Smooth muscle cell (in vitro differentiated cells): ENCODE measurements at regions not wholly inside any gene's neighbourhood (a gene's known extent, or its start where the extent isn't known, plus 50 kb on each side); places are given as distances from the start of the nearest gene placed in this dataset.
"Not testable (repeated sequence)": the region's sequence is repeated elsewhere in the genome, so short reads cannot be mapped to it uniquely, and the experiment has no call there.

Source experiments
- DNase-seq: peaks from one replicate; lab custom pipeline; 2025; ENCODE audit not compliant: unreplicated experiment; lab: John Stamatoyannopoulos, UW
- H2AFZ ChIP-seq: fragments of 200-600 bp; sonication (generic); 2 replicates; pipeline ENCODE4 v1.6.0; 2016; ENCODE audit warnings: antibody characterized with exemption, low read depth, mild to moderate bottlenecking
- H3F3A ChIP-seq: fragments of 200-600 bp; sonication (generic); 2 replicates; pipeline ENCODE4 v1.6.0; 2017; ENCODE audit warnings: antibody characterized with exemption, low read depth
- H3K27ac ChIP-seq: fragments of 200-600 bp; sonication (generic); 2 replicates; pipeline ENCODE4 v1.5.1; 2016; ENCODE audit warnings: low read depth, mild to moderate bottlenecking
- H3K27me3 ChIP-seq: fragments of 200-600 bp; sonication (generic); 2 replicates; pipeline ENCODE4 v1.6.1; 2016; ENCODE audit warnings: low read depth, mild to moderate bottlenecking
- H3K36me3 ChIP-seq: fragments of 200-600 bp; sonication (generic); 2 replicates; pipeline ENCODE4 v1.5.1; 2016; ENCODE audit warnings: low read depth
- H3K4me1 ChIP-seq: fragments of 200-600 bp; sonication (generic); 2 replicates; pipeline ENCODE4 v1.5.1; 2016; ENCODE audit warnings: low read depth
- H3K4me2 ChIP-seq: fragments of 200-600 bp; sonication (generic); 2 replicates; pipeline ENCODE4 v1.6.0; 2016; ENCODE audit warnings: mild to moderate bottlenecking
- H3K4me3 ChIP-seq: fragments of 200-600 bp; sonication (generic); 2 replicates; pipeline ENCODE4 v1.5.1; 2016; ENCODE audit warnings: mild to moderate bottlenecking
- H3K79me2 ChIP-seq: fragments of 200-600 bp; sonication (generic); 2 replicates; pipeline ENCODE4 v1.6.0; 2016; ENCODE audit warnings: low read depth, mild to moderate bottlenecking
- H3K9ac ChIP-seq: fragments of 200-600 bp; sonication (generic); 2 replicates; pipeline ENCODE4 v1.6.0; 2016; ENCODE audit warnings: low read depth
- H3K9me3 ChIP-seq: fragments of 200-600 bp; sonication (generic); replicated peaks from 2 replicates; pipeline ENCODE4 v1.5.1; 2016; ENCODE audit warnings: low read depth
- H4K20me1 ChIP-seq: fragments of 200-600 bp; sonication (generic); 2 replicates; pipeline ENCODE4 v1.6.0; 2016; ENCODE audit warnings: low read depth
- WGBS: methylation state at CpG from one replicate; pipeline ENCODE4 v1.1.7; 2016; ENCODE audit warnings: low lambda C conversion rate; 5-methylcytosine and 5-hydroxymethylcytosine counted together
- TF ChIP-seq, protein P1 (sequence below): fragments of 200-600 bp; sonication (generic); IDR thresholded peaks from 2 replicates; pipeline ENCODE4 v1.5.1; 2017; ENCODE audit warnings: borderline replicate concordance, mild to moderate bottlenecking, antibody characterized with exemption; ENCODE audit not compliant: insufficient read depth, poor library complexity, severe bottlenecking

DNA sequence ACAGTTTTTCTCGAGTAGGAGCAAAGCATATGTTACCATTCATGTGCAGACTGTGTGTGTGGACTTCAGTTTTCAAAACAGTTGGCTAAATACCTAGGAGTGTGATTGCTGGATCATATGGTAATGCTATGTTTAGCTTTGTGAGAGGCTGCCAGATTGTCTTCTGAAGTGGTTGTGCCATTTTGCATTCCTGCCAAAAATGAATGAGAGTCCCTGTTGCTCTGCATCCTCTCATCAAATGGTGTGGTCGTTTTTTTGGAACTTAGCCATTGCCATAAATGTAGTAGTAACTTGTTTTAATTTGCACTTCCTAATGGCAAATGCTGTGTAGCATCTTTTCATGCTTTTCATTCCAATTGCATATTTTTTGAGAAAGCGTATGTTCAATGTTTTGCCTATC, 77.2 kb upstream of the NDN start:
- Histone ChIP-seq H3K4me1 (no peaks in the 10 kb centered on the region), H3K27ac (no peak overlapping the region), H4K20me1 (no peaks in the 10 kb centered on the region), H3K79me2 (no peaks in the 10 kb centered on the region), H3K9me3 (no peaks in the 10 kb centered on the region), H3K36me3 (no peaks in the 10 kb centered on the region), H3F3A (no peaks in the 10 kb centered on the region), H3K4me2 (no peak overlapping the region), H2AFZ (no peak overlapping the region), H3K27me3 (no peaks in the 10 kb centered on the region), H3K4me3 (no peak overlapping the region), H3K9ac (no peak overlapping the region)
- TF ChIP-seq, protein P1, sequence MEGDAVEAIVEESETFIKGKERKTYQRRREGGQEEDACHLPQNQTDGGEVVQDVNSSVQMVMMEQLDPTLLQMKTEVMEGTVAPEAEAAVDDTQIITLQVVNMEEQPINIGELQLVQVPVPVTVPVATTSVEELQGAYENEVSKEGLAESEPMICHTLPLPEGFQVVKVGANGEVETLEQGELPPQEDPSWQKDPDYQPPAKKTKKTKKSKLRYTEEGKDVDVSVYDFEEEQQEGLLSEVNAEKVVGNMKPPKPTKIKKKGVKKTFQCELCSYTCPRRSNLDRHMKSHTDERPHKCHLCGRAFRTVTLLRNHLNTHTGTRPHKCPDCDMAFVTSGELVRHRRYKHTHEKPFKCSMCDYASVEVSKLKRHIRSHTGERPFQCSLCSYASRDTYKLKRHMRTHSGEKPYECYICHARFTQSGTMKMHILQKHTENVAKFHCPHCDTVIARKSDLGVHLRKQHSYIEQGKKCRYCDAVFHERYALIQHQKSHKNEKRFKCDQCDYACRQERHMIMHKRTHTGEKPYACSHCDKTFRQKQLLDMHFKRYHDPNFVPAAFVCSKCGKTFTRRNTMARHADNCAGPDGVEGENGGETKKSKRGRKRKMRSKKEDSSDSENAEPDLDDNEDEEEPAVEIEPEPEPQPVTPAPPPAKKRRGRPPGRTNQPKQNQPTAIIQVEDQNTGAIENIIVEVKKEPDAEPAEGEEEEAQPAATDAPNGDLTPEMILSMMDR = no peak
- no peak for DNase-seq
- WGBS = 69% methylated on average over 3 of the region's 3 CpGs

DNA sequence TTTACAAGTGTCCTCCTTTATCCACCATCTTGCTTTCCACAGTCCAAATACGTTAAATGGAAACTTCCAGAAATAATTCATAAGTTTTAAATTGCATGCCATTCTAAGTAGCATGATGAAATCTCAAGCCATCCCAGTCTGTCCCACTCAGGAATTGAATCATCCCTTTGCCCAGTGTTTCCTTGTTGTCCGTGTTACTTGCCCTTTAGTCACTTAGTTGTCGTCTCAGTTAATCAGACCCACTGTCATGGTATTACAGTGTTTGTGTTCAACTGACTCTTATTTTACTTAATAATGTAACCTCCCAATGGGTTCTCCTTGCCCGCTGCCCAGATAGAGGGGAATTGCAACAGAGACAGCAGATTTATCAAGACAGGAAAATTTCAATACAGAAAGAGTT, 77.6 kb upstream of the NDN start:
- Histone ChIP-seq H3K4me1 (no peaks in the 10 kb centered on the region), H3K4me2 (no peak overlapping the region), H3K9ac (no peak overlapping the region), H3K9me3 (no peaks in the 10 kb centered on the region), H3F3A (no peaks in the 10 kb centered on the region), H3K36me3 (no peaks in the 10 kb centered on the region), H3K79me2 (no peaks in the 10 kb centered on the region), H3K27me3 (no peaks in the 10 kb centered on the region), H4K20me1 (no peaks in the 10 kb centered on the region), H3K27ac (no peak overlapping the region), H3K4me3 (no peak overlapping the region), H2AFZ (no peak overlapping the region)
- 80% methylated on average over 4 of the region's 4 CpGs for WGBS
- DNase-seq = no peak
- TF ChIP-seq, protein P1 = no peak

GRCh38 chr15:23766779-23767178, 79.7 kb upstream of the NDN start:
- H3K27me3 ChIP-seq, H3K36me3 ChIP-seq, DNase-seq, H3K4me2 ChIP-seq, H3K27ac ChIP-seq, H2AFZ ChIP-seq, H3K9me3 ChIP-seq, H3K79me2 ChIP-seq, H3K9ac ChIP-seq, H3K4me3 ChIP-seq, H3K4me1 ChIP-seq, H4K20me1 ChIP-seq, H3F3A ChIP-seq: not testable (repeated sequence)
- 62% methylated on average over 2 of the region's 2 CpGs for WGBS

DNA sequence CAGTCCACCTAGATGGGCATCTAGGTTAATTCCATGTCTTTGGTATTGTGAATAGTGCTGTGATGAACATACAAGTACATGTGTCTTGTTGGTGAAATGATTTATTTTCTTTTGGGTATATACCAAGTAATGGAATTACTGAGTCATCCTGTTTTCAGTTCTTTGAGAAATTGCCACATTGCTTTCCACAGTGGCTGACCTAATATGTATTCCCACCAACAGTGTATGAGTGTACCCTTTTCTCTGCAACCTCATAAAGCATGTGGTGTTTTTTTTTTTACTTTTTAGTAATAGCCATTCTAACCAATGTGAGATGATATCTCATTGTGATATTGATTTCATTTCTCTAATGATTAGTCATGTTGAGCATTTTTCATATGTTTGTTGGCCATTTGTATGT, 86.0 kb upstream of the NDN start:
- Histone ChIP-seq H3K79me2 (no peaks in the 10 kb centered on the region), H3K9ac (no peak overlapping the region), H3K4me3 (no peak overlapping the region), H3K27ac (no peak overlapping the region), H3K27me3 (no peaks in the 10 kb centered on the region), H4K20me1 (no peaks in the 10 kb centered on the region), H2AFZ (no peak overlapping the region), H3K4me2 (no peak overlapping the region), H3F3A (no peaks in the 10 kb centered on the region), H3K9me3 (no peaks in the 10 kb centered on the region), H3K36me3 (no peaks in the 10 kb centered on the region), H3K4me1 (no peaks in the 10 kb centered on the region)
- no peak for DNase-seq
- TF ChIP-seq, protein P1 = no peak
